ENCODE measurements at regions not wholly inside any gene's neighbourhood (a gene's known extent, or its start where the extent isn't known, plus 50 kb on each side); places are given as distances from the start of the nearest gene placed in this dataset.

GRCh38 chr5:44987026-44987425 is 178.3 kb downstream of the MRPS30 start:
- DNase-seq: no peak
- no peak for TF ChIP-seq CTCF (IDR thresholded peaks at IDR 0.05; ENCODE audit: insufficient read depth in 1 of 2, low read depth in 1 of 2, low read length in 1 of 2, severe bottlenecking in 1 of 2, unreplicated experiment in 1 of 2)
- Histone ChIP-seq H3K4me3 (ENCODE audit: low read depth, low read length) (no peak overlapping the region), H3K27me3 (replicated peaks; ENCODE audit: control insufficient read depth, insufficient read depth, low read length) (no peaks in the 10 kb centered on the region), H3K9me3 (peaks cover 4% of the 10 kb centered on the region; the same call in 1 of the 2 replicates), H3K36me3 (ENCODE audit: control insufficient read depth, insufficient read depth, low read length) (no peaks in the 10 kb centered on the region), H3K4me1 (no peaks in the 10 kb centered on the region)
- ChIA-PET CTCF (no interaction called here), POLR2A (no interaction called here)
- H3K27me3 Mint-ChIP-seq (ENCODE audit: insufficient read depth, unreplicated experiment): no peaks in the 10 kb centered on the region
- H3K36me3 Mint-ChIP-seq (ENCODE audit: insufficient read depth, unreplicated experiment): no peaks in the 10 kb centered on the region
- intact Hi-C loops (cut with micrococcal nuclease; ENCODE audit: unreplicated experiment): no loop called here
- no peaks in the 10 kb centered on the region for H3K4me1 Mint-ChIP-seq (ENCODE audit: low read depth, unreplicated experiment)
- no peak overlapping the region for H3K27ac Mint-ChIP-seq (ENCODE audit: unreplicated experiment)
- H3K4me3 Mint-ChIP-seq (ENCODE audit: unreplicated experiment): no peak overlapping the region
- no TSS peak for BruUV-seq (replicated peaks)
- H3K9me3 Mint-ChIP-seq (ENCODE audit: unreplicated experiment): peaks cover 48% of the 10 kb centered on the region

DNA sequence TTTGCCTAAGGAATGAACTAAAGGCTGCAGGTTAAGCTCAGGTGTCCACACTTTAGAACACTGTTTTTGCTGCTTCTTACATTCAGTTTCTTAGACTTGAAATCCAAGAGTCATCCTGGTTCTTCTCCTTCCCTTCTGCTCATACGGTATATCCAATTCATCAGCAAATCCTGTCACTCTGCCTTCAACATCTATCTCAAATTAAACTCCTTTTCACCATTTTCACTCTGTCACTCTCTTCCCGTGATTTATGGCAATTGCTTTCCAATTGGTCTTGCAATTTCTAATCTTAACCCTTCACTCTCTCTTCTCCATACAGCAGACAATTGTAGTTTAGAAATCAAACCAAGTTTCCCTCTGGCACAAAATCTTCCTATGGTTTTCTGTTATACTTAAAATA is 182.9 kb downstream of the MRPS30 start:
- intact Hi-C loops (cut with micrococcal nuclease; ENCODE audit: unreplicated experiment): no loop called here
- H3K27ac Mint-ChIP-seq (ENCODE audit: unreplicated experiment): no peak overlapping the region
- no peak for DNase-seq
- BruUV-seq (replicated peaks): no TSS peak
- Histone ChIP-seq H3K27me3 (replicated peaks; ENCODE audit: control insufficient read depth, insufficient read depth, low read length) (no peaks in the 10 kb centered on the region), H3K4me1 (no peaks in the 10 kb centered on the region), H3K4me3 (ENCODE audit: low read depth, low read length) (no peak overlapping the region), H3K36me3 (ENCODE audit: control insufficient read depth, insufficient read depth, low read length) (no peaks in the 10 kb centered on the region), H3K9me3 (no peaks in the 10 kb centered on the region)
- no peaks in the 10 kb centered on the region for H3K4me1 Mint-ChIP-seq (ENCODE audit: low read depth, unreplicated experiment)
- no peak overlapping the region for H3K4me3 Mint-ChIP-seq (ENCODE audit: unreplicated experiment)
- CTCF ChIA-PET: no interaction called here
- peaks cover 19% of the 10 kb centered on the region for H3K9me3 Mint-ChIP-seq (ENCODE audit: unreplicated experiment)
- POLR2A ChIA-PET: no interaction called here
- TF ChIP-seq CTCF (IDR thresholded peaks at IDR 0.05; ENCODE audit: insufficient read depth in 1 of 2, low read depth in 1 of 2, low read length in 1 of 2, severe bottlenecking in 1 of 2, unreplicated experiment in 1 of 2): no peak
- no peaks in the 10 kb centered on the region for H3K27me3 Mint-ChIP-seq (ENCODE audit: insufficient read depth, unreplicated experiment)
- no peaks in the 10 kb centered on the region for H3K36me3 Mint-ChIP-seq (ENCODE audit: insufficient read depth, unreplicated experiment)

- TF ChIP-seq CTCF (IDR thresholded peaks at IDR 0.05; ENCODE audit: insufficient read depth in 1 of 2, low read depth in 1 of 2, low read length in 1 of 2, severe bottlenecking in 1 of 2, unreplicated experiment in 1 of 2): no peak
- Mint-ChIP-seq H3K9me3 (ENCODE audit: unreplicated experiment) (peaks cover 14% of the 10 kb centered on the region), H3K4me1 (ENCODE audit: low read depth, unreplicated experiment) (no peaks in the 10 kb centered on the region), H3K27ac (ENCODE audit: unreplicated experiment) (no peak overlapping the region), H3K4me3 (ENCODE audit: unreplicated experiment) (no peak overlapping the region), H3K36me3 (ENCODE audit: insufficient read depth, unreplicated experiment) (no peaks in the 10 kb centered on the region), H3K27me3 (ENCODE audit: insufficient read depth, unreplicated experiment) (no peaks in the 10 kb centered on the region)
- Histone ChIP-seq H3K9me3 (no peaks in the 10 kb centered on the region), H3K4me1 (no peaks in the 10 kb centered on the region), H3K4me3 (ENCODE audit: low read depth, low read length) (no peak overlapping the region), H3K36me3 (ENCODE audit: control insufficient read depth, insufficient read depth, low read length) (no peaks in the 10 kb centered on the region), H3K27me3 (replicated peaks; ENCODE audit: control insufficient read depth, insufficient read depth, low read length) (no peaks in the 10 kb centered on the region)
- POLR2A ChIA-PET: no interaction called here
- intact Hi-C loops (cut with micrococcal nuclease; ENCODE audit: unreplicated experiment): no loop called here
- CTCF ChIA-PET: no interaction called here
- BruUV-seq (replicated peaks): no TSS peak
- DNase-seq: no peak
Measured at GRCh38 chr5:44993286-44993685, 184.5 kb downstream of the MRPS30 start.
